Thoracic aorta (tissue), 2 donors: ENCODE measurements at regions not wholly inside any gene's neighbourhood (a gene's known extent, or its start where the extent isn't known, plus 50 kb on each side); places are given as distances from the start of the nearest gene placed in this dataset.

Experiments
- ATAC-seq: fragments of 150-250 bp; one replicate; pipeline ENCODE4 v1.8.0; 2017; ENCODE audit warnings: low read depth; ENCODE audit not compliant: insufficient number of reproducible peaks, low FRiP score
- DNase-seq: peaks from one replicate; pipeline ENCODE4 v3.0.0-alpha.2; 2020; ENCODE audit warnings: low spot score
- H3K27ac ChIP-seq, 2 donors: fragments of 200-600 bp; sonication (generic); 1 replicate in 1 of 2; 2 replicates in 1 of 2; pipeline ENCODE4 v1.5.1; 2016; ENCODE audit warnings: mild to moderate bottlenecking in 2 of 2, moderate library complexity in 2 of 2
- H3K27me3 ChIP-seq: fragments of 200-600 bp; sonication (generic); replicated peaks from 2 replicates; pipeline ENCODE4 v1.6.0; 2016; ENCODE audit warnings: mild to moderate bottlenecking; ENCODE audit not compliant: insufficient read depth
- H3K36me3 ChIP-seq: fragments of 200-600 bp; sonication (generic); one replicate; pipeline ENCODE4 v1.5.1; 2016
- H3K4me1 ChIP-seq, 2 donors: fragments of 200-600 bp; sonication (generic); 1 replicate in 1 of 2; 2 replicates in 1 of 2; pipeline versions ENCODE4 v1.5.1 to v1.6.0; 2016; ENCODE audit warnings: low read depth in 2 of 2, mild to moderate bottlenecking in 1 of 2; ENCODE audit not compliant: control insufficient read depth in 1 of 2
- H3K4me3 ChIP-seq: fragments of 200-600 bp; sonication (generic); 2 replicates; pipeline ENCODE4 v1.5.1; 2016; ENCODE audit warnings: mild to moderate bottlenecking
- H3K9me3 ChIP-seq: fragments of 200-600 bp; sonication (generic); 2 replicates; pipeline ENCODE4 v1.5.1; 2016
- TF ChIP-seq, protein P1 (sequence below): fragments of 200-600 bp; sonication (generic); IDR thresholded peaks from one replicate; pipeline ENCODE4 v1.5.1; 2019; ENCODE audit warnings: antibody characterized with exemption

DNA sequence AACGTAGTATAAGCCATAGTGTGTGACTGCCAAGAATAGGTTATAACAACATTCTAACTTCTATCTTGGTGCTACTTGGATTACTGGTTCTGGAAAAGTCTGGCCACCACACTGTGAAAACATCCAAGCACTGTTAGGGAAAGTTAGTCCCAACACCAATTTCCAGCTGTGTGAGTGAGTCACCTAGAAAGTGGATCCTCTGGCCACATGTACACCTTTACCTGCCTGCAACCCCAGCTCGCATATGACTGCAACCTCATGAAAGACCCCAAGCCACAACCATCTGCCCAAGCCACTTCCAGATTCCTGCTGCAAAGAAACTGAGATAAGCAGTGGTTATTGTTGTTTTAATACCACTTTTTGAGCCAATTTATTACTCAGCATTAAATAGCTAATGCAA, 404.5 kb downstream of the KCTD12 start:
- Histone ChIP-seq H3K27ac (no peak overlapping the region), H3K27me3 (no peaks in the 10 kb centered on the region), H3K36me3 (no peaks in the 10 kb centered on the region), H3K4me3 (no peak overlapping the region), H3K4me1 (peaks cover 6 to 8% of the 10 kb centered on the region in 2 donors), H3K9me3 (no peaks in the 10 kb centered on the region)
- DNase-seq (no peak), ATAC-seq (no peak)
- TF ChIP-seq, protein P1, sequence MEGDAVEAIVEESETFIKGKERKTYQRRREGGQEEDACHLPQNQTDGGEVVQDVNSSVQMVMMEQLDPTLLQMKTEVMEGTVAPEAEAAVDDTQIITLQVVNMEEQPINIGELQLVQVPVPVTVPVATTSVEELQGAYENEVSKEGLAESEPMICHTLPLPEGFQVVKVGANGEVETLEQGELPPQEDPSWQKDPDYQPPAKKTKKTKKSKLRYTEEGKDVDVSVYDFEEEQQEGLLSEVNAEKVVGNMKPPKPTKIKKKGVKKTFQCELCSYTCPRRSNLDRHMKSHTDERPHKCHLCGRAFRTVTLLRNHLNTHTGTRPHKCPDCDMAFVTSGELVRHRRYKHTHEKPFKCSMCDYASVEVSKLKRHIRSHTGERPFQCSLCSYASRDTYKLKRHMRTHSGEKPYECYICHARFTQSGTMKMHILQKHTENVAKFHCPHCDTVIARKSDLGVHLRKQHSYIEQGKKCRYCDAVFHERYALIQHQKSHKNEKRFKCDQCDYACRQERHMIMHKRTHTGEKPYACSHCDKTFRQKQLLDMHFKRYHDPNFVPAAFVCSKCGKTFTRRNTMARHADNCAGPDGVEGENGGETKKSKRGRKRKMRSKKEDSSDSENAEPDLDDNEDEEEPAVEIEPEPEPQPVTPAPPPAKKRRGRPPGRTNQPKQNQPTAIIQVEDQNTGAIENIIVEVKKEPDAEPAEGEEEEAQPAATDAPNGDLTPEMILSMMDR: no peak

DNA sequence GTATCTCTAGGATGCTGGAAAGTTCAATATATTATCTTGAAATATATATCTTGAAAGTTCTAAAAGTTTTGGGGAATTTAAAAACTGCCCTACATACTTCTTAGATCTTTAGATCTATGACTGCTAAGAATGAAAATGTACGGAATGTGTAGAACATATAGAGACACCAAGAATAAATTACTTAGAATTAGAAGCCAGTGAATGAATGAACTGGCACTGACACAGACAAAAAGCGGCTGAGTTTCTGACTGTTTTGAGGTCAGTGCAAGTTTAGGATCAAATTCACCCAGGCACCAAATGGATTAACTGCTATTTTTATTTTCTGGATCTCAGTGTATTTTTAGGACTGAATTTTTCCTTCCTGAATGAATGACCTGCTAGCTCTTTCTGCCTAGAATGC, 411.2 kb downstream of the KCTD12 start:
- no peaks in the 10 kb centered on the region for H3K4me1 ChIP-seq
- no peaks in the 10 kb centered on the region for H3K9me3 ChIP-seq
- DNase-seq (no peak), ATAC-seq (no peak)
- no peak overlapping the region for H3K27ac ChIP-seq
- H3K4me3 ChIP-seq: no peak overlapping the region
- H3K36me3 ChIP-seq: no peaks in the 10 kb centered on the region
- no peaks in the 10 kb centered on the region for H3K27me3 ChIP-seq
- TF ChIP-seq, protein P1: no peak

DNA sequence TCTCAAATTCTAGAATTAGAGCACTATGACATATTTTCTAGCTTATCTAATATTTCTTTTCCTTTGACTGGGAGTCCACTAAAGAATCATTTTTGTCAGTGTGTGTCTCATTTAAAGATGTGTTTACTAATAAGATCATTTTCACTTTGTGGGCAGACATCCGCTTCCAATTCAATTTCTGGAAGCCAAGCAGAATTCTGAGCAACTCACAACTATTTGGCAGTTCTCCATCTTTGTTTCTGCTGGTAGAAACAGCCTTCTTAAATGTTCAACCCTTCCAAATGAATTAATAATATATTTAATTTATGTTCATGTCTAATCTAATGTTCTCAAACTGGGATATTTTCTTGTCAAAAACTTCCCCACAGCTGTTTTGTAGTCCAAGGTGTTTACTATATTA, 411.8 kb downstream of the KCTD12 start:
- H3K27me3 ChIP-seq: no peaks in the 10 kb centered on the region
- H3K36me3 ChIP-seq: no peaks in the 10 kb centered on the region
- no peaks in the 10 kb centered on the region for H3K4me1 ChIP-seq
- DNase-seq (no peak), ATAC-seq (no peak)
- no peak overlapping the region for H3K4me3 ChIP-seq
- TF ChIP-seq, protein P1: no peak
- no peak overlapping the region for H3K27ac ChIP-seq
- no peaks in the 10 kb centered on the region for H3K9me3 ChIP-seq

DNA sequence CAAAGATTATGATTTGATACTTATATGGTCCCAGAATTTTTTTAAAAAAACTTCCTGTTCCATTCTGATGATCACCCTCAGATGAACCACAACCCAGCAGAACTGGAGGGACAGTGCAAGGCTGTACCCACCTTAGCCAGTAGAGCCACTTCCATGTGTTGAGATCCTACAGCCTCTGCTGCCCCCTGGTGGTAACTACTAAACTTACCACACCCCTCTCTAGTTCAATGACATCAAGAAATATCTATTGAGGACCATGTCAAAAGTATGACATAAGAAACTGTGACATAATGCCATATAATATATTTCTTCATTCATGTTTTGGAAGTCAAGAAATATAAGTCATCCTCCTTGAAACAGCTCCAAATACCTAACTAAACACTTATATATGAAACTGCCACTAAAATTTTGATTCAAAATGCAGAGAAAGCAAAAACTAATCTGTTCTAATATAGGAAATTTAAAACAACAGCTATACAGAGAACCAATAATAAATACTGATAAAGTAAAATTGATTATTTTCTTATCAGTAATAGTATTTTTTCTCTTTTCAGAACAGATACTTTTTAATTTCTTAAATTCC, 412.6 kb downstream of the KCTD12 start:
- TF ChIP-seq, protein P1: peak; percentile 89
- DNase-seq: peak; percentile 15
- Histone ChIP-seq H3K4me1 (no peaks in the 10 kb centered on the region), H3K27me3 (no peaks in the 10 kb centered on the region), H3K4me3 (no peak overlapping the region), H3K27ac (no peak overlapping the region), H3K36me3 (no peaks in the 10 kb centered on the region), H3K9me3 (no peaks in the 10 kb centered on the region)
- ATAC-seq: no peak

DNA sequence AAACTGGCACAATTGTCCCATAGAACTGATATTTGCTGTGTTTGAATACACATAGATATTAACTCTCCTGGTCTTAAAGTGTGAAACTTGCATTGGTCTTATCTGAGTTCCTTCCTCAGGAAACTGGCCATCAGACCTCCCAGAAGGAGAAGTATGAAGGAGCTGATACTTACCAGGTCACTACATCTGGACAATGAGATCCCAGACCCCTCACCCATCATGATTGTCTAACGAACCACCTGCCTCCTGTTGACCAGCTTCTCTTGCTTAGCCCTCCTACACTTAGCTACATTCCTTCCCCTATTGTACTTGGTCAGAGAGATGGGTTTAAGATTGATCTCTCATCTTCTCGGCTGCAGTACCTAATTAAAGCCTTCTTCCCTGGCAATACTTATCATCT, 413.3 kb downstream of the KCTD12 start:
- Histone ChIP-seq H3K27me3 (no peaks in the 10 kb centered on the region), H3K27ac (no peak overlapping the region), H3K4me1 (no peaks in the 10 kb centered on the region), H3K4me3 (no peak overlapping the region), H3K9me3 (no peaks in the 10 kb centered on the region), H3K36me3 (no peaks in the 10 kb centered on the region)
- no peak for ATAC-seq
- DNase-seq: no peak
- TF ChIP-seq, protein P1: no peak
